ENCODE measurements at regions not wholly inside any gene's neighbourhood (a gene's known extent, or its start where the extent isn't known, plus 50 kb on each side); places are given as distances from the start of the nearest gene placed in this dataset.

- Histone ChIP-seq H3K4ac (ENCODE audit: low read depth, low read length) (no peak overlapping the region), H2AK5ac (ENCODE audit: low read depth, low read length) (no peak overlapping the region), H3K14ac (replicated peaks; ENCODE audit: low read depth, low read length) (no peak overlapping the region), H3K23ac (ENCODE audit: low read depth, low read length) (no peak overlapping the region), H3K27ac (ENCODE audit: insufficient read depth, low read length) (no peak overlapping the region), H2AFZ (replicated peaks; ENCODE audit: low read length, poor library complexity) (peak overlapping the region; percentile 72), H3K9ac (ENCODE audit: low read depth, low read length) (no peak overlapping the region), H2BK20ac (ENCODE audit: low read depth, low read length) (no peak overlapping the region), H4K8ac (ENCODE audit: low read depth in 2 of 2, low read length in 2 of 2) (peak overlapping the region in 1 of 2 experiments; percentile 40; a peak in 1 of 4 replicates), H3K4me2 (ENCODE audit: low read depth, low read length) (no peak overlapping the region), H2BK120ac (ENCODE audit: low read depth, low read length) (no peak overlapping the region), H4K20me1 (ENCODE audit: insufficient read depth, low read length) (no peaks in the 10 kb centered on the region; the same call in 1 of the 2 replicates), H3K36me3 (ENCODE audit: control insufficient read depth, insufficient read depth, low read length) (no peaks in the 10 kb centered on the region), H3K18ac (ENCODE audit: low read depth, low read length) (no peak overlapping the region), H4K91ac (ENCODE audit: insufficient read depth, low read depth, low read length) (peak overlapping the region; percentile 47), H2BK15ac (ENCODE audit: low read depth, low read length) (no peak overlapping the region), H3K9me1 (ENCODE audit: insufficient read depth, low read length) (no peaks in the 10 kb centered on the region), H4K5ac (ENCODE audit: low read depth, low read length) (no peak overlapping the region), H3K9me3 (ENCODE audit: control insufficient read depth, insufficient read depth, low read length) (no peaks in the 10 kb centered on the region; the same call in 1 of the 2 replicates), H3K4me3 (ENCODE audit: insufficient read depth, low read depth, low read length) (no peak overlapping the region), H3K79me1 (ENCODE audit: low read depth in 1 of 2, low read length in 2 of 2) (no peaks in the 10 kb centered on the region), H3K4me1 (ENCODE audit: control insufficient read depth, insufficient read depth, low read length) (0 out of 2 replicates have a peak, but pooled peaks cover 2% of the 10 kb centered on the region), H3K56ac (ENCODE audit: extremely low read depth, insufficient read depth, low read length) (no peak overlapping the region), H2AK9ac (replicated peaks; ENCODE audit: low read depth, low read length, poor library complexity) (peak overlapping the region; percentile 28), H2BK5ac (ENCODE audit: low read depth, low read length, poor library complexity, severe bottlenecking) (no peak overlapping the region), H3K27me3 (ENCODE audit: control insufficient read depth, insufficient read depth, low read length) (peaks cover 45% of the 10 kb centered on the region)
- TF ChIP-seq FOS (IDR thresholded peaks at IDR 0.05; ENCODE audit: low read depth, low read length) (0 out of 2 replicates have a peak, but pooled peaks have one; percentile 31), CEBPB (IDR thresholded peaks at IDR 0.05; ENCODE audit: low read depth, low read length) (peak; percentile 83), RFX5 (IDR thresholded peaks at IDR 0.05; ENCODE audit: low read depth, low read length) (no peak), CHD1 (IDR thresholded peaks at IDR 0.05; ENCODE audit: low read depth, low read length) (no peak), SMC3 (IDR thresholded peaks at IDR 0.05; ENCODE audit: low read depth, low read length) (no peak), CTCF (conservative IDR thresholded peaks at IDR 0.05; ENCODE audit: low read depth, low read length) (no peak), BHLHE40 (IDR thresholded peaks at IDR 0.05; ENCODE audit: low read depth, low read length) (no peak)
- in situ Hi-C loops (cut with MboI; ENCODE audit: low sequenced_read_pairs) (no loop called here), intact Hi-C loops (cut with micrococcal nuclease) (no loop called here), dilution Hi-C loops (cut with HindIII; ENCODE audit: low sequenced_read_pairs, unreplicated experiment) (no loop called here)
- POLR2A ChIA-PET (ENCODE audit: unreplicated experiment): no interaction called here
- WGBS, 2 experiments (ENCODE audit: extremely low coverage in 2 of 2, insufficient read length in 1 of 2): 20% methylated on average over 29 of the region's 62 CpGs; no CpG with 5 or more reads in 1 of the 2 experiments
- CTCF ChIA-PET: no interaction called here
- ATAC-seq (ENCODE audit: low read depth): peak; percentile 40; the same call in 1 of the 2 replicates
- DNase-seq: no peak
- no TSS peak for BruUV-seq (replicated peaks)
Measured at GRCh38 chr6:41470331-41471063, 75.7 kb upstream of the FOXP4 start.

Measured in IMR-90 (cell line).